Heart left ventricle (tissue), 13 donors: ENCODE measurements at regions not wholly inside any gene's neighbourhood (a gene's known extent, or its start where the extent isn't known, plus 50 kb on each side); places are given as distances from the start of the nearest gene placed in this dataset.

Experiments
- CTCF ChIP-seq, 12 donors: fragments of 200-600 bp; sonication (generic) in 4 of 12; IDR thresholded peaks; one replicate each; pipeline versions ENCODE4 v1.5.0 to v1.8.0; 2018 to 2022; ENCODE audit warnings: antibody characterized with exemption in 12 of 12, mild to moderate bottlenecking in 5 of 12
- POLR2A ChIP-seq, 2 donors: fragments of 450-650 bp; IDR thresholded peaks; one replicate each; pipeline ENCODE4 v1.6.1; 2017; ENCODE audit warnings: antibody characterized with exemption in 2 of 2, mild to moderate bottlenecking in 2 of 2, moderate library complexity in 2 of 2
- donor health status: ischemic (EF 13 %, LVEDD 7.1; RV severe dilation, severe dysfunction).
- donor health status: DM: no; HTN: yes; CAD: no.
- donor health status: DM: no; HTN: no; CAD: no.
- donor health status: ischemic (EF 25% LVEDD 6.9; RV normal size, moderate dysfunction).
- donor health status: ischemic (EF 25% LVEDD 5.7; RV mildly dilated, moderate dysfunction).
- donor health status: ischemic (EF 35%, LVEDD 5.7; RV mildly dilated, moderate dysfunction).
- donor health status: nonischemic (EF 11% LVEDD 7.7; RV severe dilation, severe dysfunction).
- donor health status: DM: yes; HTN: yes; CAD: no.
- donor health status: PGD.
- donor health status: ischemic (EF 29% LVEDD 5.4; RV normal size, mild dysfunction).
- donor health status: nonischemic (EF 23%, LVEDD 6.1; RV moderate dilation, normal function).

- TF ChIP-seq CTCF (IDR thresholded peaks at IDR 0.05) (no peak), POLR2A (IDR thresholded peaks at IDR 0.05) (no peak)
Measured at GRCh38 chr13:62933809-62934208, 1518.2 kb upstream of the PCDH20 start.
